ENCODE measurements at regions not wholly inside any gene's neighbourhood (a gene's known extent, or its start where the extent isn't known, plus 50 kb on each side); places are given as distances from the start of the nearest gene placed in this dataset.

GRCh38 chr2:238603596-238603995 lies 176.9 kb downstream of the ASB1 start:
- ChIA-PET POLR2A (no interaction called here), CTCF (no interaction called here)
- ATAC-seq (ENCODE audit: low read depth) (no peak), DNase-seq (no peak)
- intact Hi-C loops (cut with micrococcal nuclease), result no loop called here
- no peak for TF ChIP-seq CTCF (IDR thresholded peaks at IDR 0.05)
- Mint-ChIP-seq H3K4me1 (no peaks in the 10 kb centered on the region), H3K27ac (no peak overlapping the region), H3K36me3 (ENCODE audit: low read depth) (no peaks in the 10 kb centered on the region), H3K9me3 (peaks cover 26% of the 10 kb centered on the region), H3K27me3 (peaks cover 11% of the 10 kb centered on the region), H3K4me3 (no peak overlapping the region)

- no peak for ATAC-seq (ENCODE audit: low read depth)
- POLR2A ChIA-PET, result no interaction called here
- intact Hi-C loops (cut with micrococcal nuclease), result no loop called here
- CTCF ChIA-PET, result no interaction called here
- Mint-ChIP-seq H3K27me3 (peaks cover 3% of the 10 kb centered on the region), H3K36me3 (ENCODE audit: low read depth) (no peaks in the 10 kb centered on the region), H3K27ac (no peak overlapping the region), H3K4me3 (no peak overlapping the region), H3K4me1 (no peaks in the 10 kb centered on the region), H3K9me3 (peaks cover 40% of the 10 kb centered on the region)
- no peak for DNase-seq
- TF ChIP-seq CTCF (IDR thresholded peaks at IDR 0.05), result no peak
These were observed 179.6 kb downstream of the ASB1 start for GRCh38 chr2:238606311-238606710.

- DNase-seq, result no peak
- H3K9me3 Mint-ChIP-seq, result peaks cover 21% of the 10 kb centered on the region
- ChIA-PET POLR2A (no interaction called here), CTCF (no interaction called here)
- peaks cover 7% of the 10 kb centered on the region for H3K27me3 Mint-ChIP-seq
- no peak for TF ChIP-seq CTCF (IDR thresholded peaks at IDR 0.05)
- intact Hi-C loops (cut with micrococcal nuclease), result no loop called here
- no peak overlapping the region for H3K4me3 Mint-ChIP-seq
- no peaks in the 10 kb centered on the region for H3K4me1 Mint-ChIP-seq
- no peak overlapping the region for H3K27ac Mint-ChIP-seq
- ATAC-seq (ENCODE audit: low read depth), result no peak
- H3K36me3 Mint-ChIP-seq (ENCODE audit: low read depth), result no peaks in the 10 kb centered on the region
These were observed 186.9 kb downstream of the ASB1 start for GRCh38 chr2:238613610-238614009.

GRCh38 chr2:238614376-238614775 lies 187.6 kb downstream of the ASB1 start:
- no peak for TF ChIP-seq CTCF (IDR thresholded peaks at IDR 0.05)
- CTCF ChIA-PET, result no interaction called here

GRCh38 chr2:238615187-238615586 lies 188.5 kb downstream of the ASB1 start:
- no peak for TF ChIP-seq CTCF (IDR thresholded peaks at IDR 0.05)
- ATAC-seq (ENCODE audit: low read depth) (no peak), DNase-seq (no peak)
- Mint-ChIP-seq H3K9me3 (peaks cover 14% of the 10 kb centered on the region), H3K27ac (no peak overlapping the region), H3K4me3 (no peak overlapping the region), H3K36me3 (ENCODE audit: low read depth) (no peaks in the 10 kb centered on the region), H3K27me3 (peaks cover 10% of the 10 kb centered on the region), H3K4me1 (no peaks in the 10 kb centered on the region)
- intact Hi-C loops (cut with micrococcal nuclease), result no loop called here
- ChIA-PET POLR2A (no interaction called here), CTCF (no interaction called here)

More at GRCh38 chr2:238614376-238614775, 187.6 kb downstream of the ASB1 start:
- POLR2A ChIA-PET, result no interaction called here
- intact Hi-C loops (cut with micrococcal nuclease), result no loop called here
- H3K27me3 Mint-ChIP-seq, result peaks cover 8% of the 10 kb centered on the region
- DNase-seq (no peak), ATAC-seq (ENCODE audit: low read depth) (no peak)
- no peak overlapping the region for H3K4me3 Mint-ChIP-seq
- no peaks in the 10 kb centered on the region for H3K4me1 Mint-ChIP-seq
- no peak overlapping the region for H3K27ac Mint-ChIP-seq
- no peaks in the 10 kb centered on the region for H3K36me3 Mint-ChIP-seq (ENCODE audit: low read depth)
- peaks cover 14% of the 10 kb centered on the region for H3K9me3 Mint-ChIP-seq
